Glutamatergic neuron (in vitro differentiated cells): ENCODE measurements at regions not wholly inside any gene's neighbourhood (a gene's known extent, or its start where the extent isn't known, plus 50 kb on each side); places are given as distances from the start of the nearest gene placed in this dataset.
"Not testable (repeated sequence)": the region's sequence is repeated elsewhere in the genome, so short reads cannot be mapped to it uniquely, and the experiment has no call there.

Source experiments
- DNase-seq: peaks from one replicate; pipeline ENCODE4 v3.0.0; 2022
- H3K27ac Mint-ChIP-seq: one replicate; pipeline ENCODE4 v1.8.0; 2020; ENCODE audit warnings: mild to moderate bottlenecking, mixed read lengths, inconsistent platforms; ENCODE audit not compliant: unreplicated experiment
- H3K27me3 Mint-ChIP-seq: one replicate; pipeline ENCODE4 v1.8.0; 2020; ENCODE audit warnings: mild to moderate bottlenecking, moderate library complexity, mixed read lengths, inconsistent platforms; ENCODE audit not compliant: unreplicated experiment
- H3K36me3 Mint-ChIP-seq: one replicate; pipeline ENCODE4 v1.8.0; 2020; ENCODE audit warnings: mild to moderate bottlenecking, mixed read lengths, inconsistent platforms; ENCODE audit not compliant: unreplicated experiment
- H3K4me1 Mint-ChIP-seq: one replicate; pipeline ENCODE4 v1.8.0; 2020; ENCODE audit warnings: mild to moderate bottlenecking, low read depth, mixed read lengths, inconsistent platforms; ENCODE audit not compliant: unreplicated experiment
- H3K4me3 Mint-ChIP-seq: one replicate; pipeline ENCODE4 v1.8.0; 2020; ENCODE audit warnings: mild to moderate bottlenecking, mixed read lengths, inconsistent platforms; ENCODE audit not compliant: unreplicated experiment
- H3K9me3 Mint-ChIP-seq: one replicate; pipeline ENCODE4 v1.8.0; 2020; ENCODE audit warnings: mild to moderate bottlenecking, moderate library complexity, mixed read lengths, inconsistent platforms; ENCODE audit not compliant: unreplicated experiment
- TF ChIP-seq, protein P1 (sequence below): fragments of 200-600 bp; sonication (generic); IDR thresholded peaks from one replicate; pipeline ENCODE4 v1.5.0; 2021; ENCODE audit not compliant: partially characterized antibody, unreplicated experiment

DNA sequence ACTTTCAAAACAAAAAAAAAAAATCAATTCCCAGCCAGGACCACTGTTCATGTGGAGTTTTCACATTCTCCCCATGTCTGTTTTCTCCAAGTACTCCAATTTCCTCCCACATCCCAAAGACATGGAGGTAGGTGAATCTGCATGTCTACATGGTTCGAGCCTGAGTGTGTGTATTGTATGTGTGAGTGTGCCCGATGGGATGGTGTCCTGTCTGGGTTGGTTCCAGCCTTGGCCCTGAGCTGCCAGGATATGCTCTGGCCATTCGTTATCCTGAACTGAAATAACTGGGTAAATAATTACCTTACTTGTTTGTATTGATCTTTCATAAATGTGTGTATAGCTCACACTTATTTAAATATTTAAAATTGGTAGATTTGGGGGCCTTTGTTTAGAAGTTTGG, 452.3 kb upstream of the RORB start:
- Mint-ChIP-seq H3K4me1 (no peaks in the 10 kb centered on the region), H3K4me3 (no peak overlapping the region), H3K9me3 (no peaks in the 10 kb centered on the region), H3K27ac (no peak overlapping the region), H3K27me3 (no peaks in the 10 kb centered on the region), H3K36me3 (no peaks in the 10 kb centered on the region)
- DNase-seq = no peak
- TF ChIP-seq, protein P1, sequence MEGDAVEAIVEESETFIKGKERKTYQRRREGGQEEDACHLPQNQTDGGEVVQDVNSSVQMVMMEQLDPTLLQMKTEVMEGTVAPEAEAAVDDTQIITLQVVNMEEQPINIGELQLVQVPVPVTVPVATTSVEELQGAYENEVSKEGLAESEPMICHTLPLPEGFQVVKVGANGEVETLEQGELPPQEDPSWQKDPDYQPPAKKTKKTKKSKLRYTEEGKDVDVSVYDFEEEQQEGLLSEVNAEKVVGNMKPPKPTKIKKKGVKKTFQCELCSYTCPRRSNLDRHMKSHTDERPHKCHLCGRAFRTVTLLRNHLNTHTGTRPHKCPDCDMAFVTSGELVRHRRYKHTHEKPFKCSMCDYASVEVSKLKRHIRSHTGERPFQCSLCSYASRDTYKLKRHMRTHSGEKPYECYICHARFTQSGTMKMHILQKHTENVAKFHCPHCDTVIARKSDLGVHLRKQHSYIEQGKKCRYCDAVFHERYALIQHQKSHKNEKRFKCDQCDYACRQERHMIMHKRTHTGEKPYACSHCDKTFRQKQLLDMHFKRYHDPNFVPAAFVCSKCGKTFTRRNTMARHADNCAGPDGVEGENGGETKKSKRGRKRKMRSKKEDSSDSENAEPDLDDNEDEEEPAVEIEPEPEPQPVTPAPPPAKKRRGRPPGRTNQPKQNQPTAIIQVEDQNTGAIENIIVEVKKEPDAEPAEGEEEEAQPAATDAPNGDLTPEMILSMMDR = no peak

DNA sequence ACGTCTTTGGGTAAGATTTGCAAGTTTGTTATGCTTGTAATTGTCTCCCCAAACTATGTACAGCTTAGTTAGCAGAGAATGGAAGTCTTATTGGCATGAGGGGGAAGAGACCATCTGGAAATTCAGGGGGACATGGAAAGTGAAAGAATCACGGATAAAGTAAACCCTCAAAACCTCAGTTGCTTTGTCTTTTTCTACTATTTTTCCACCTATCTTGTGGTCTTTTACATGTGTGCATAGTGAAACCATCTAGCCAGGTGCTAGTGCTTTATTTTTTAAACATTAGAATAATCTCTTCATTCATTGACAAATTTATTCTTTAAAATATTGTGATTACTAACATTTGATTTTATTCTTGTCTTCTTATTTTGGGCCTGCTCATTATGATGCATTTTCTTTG, 441.1 kb upstream of the RORB start:
- no peak for DNase-seq
- Mint-ChIP-seq H3K4me3 (no peak overlapping the region), H3K9me3 (peaks cover 3% of the 10 kb centered on the region), H3K4me1 (no peaks in the 10 kb centered on the region), H3K27me3 (peaks cover 1% of the 10 kb centered on the region), H3K27ac (no peak overlapping the region), H3K36me3 (no peaks in the 10 kb centered on the region)
- TF ChIP-seq, protein P1 = no peak

DNA sequence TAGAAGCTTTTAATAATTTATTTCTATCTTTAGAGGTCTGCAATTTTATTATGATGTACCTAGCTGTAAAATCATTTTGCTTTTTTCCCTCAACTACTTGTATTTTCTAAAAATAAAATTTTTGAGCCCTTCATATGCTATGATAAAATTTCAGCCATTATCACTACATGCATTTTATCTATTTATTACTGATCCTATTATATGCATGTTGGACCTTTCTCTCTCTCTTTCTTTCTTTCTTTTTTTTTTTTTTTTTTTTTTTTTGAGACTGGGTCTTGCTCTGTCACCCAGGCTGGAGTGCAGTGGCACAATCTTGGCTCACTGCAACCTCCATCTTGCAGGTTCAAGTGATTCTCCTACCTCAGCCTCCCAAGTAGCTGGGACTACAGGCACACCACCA, 440.1 kb upstream of the RORB start:
- H3K36me3 Mint-ChIP-seq, H3K27me3 Mint-ChIP-seq, H3K4me1 Mint-ChIP-seq, H3K4me3 Mint-ChIP-seq, H3K9me3 Mint-ChIP-seq, DNase-seq, H3K27ac Mint-ChIP-seq: not testable (repeated sequence)

DNA sequence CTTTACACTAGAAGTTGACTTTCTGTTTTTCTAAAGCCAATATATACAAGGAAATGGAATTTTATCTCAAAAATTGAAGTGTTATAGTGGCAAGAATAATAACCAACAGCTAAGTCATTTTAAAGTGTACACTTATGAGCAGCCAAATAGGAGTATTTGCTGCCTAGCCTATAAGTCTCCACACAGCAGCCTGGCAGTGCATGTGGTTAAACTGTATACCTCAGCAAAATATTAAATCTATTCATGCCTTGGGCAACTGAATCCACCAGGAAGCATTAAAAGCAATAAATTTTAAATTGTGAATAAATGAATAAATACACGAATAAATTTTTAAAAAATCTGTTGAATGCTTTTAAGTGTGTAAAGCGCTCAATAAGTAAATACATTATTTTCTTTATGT, 432.4 kb upstream of the RORB start:
- DNase-seq = no peak
- Mint-ChIP-seq H3K36me3 (no peaks in the 10 kb centered on the region), H3K27ac (no peak overlapping the region), H3K27me3 (peaks cover 2% of the 10 kb centered on the region), H3K4me3 (no peak overlapping the region), H3K9me3 (no peaks in the 10 kb centered on the region), H3K4me1 (no peaks in the 10 kb centered on the region)
- TF ChIP-seq, protein P1 = no peak

DNA sequence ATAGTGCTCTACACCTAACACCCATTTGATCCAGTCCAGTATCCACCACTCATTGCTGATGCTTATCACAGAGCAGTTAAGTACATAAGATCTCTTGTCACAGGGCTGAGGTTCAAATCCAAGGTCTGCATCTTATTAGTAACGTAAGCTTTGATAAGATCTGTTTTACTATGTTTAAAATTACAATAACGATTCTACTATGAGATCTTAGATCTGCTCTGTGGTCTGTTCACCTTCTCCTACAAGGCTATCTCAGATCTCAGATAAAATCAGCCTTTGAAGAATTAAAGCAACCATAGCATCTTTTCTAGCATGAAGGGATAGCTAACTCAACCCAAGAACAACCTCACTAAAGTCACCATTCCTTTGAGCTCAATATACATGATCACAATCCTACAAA, 431.0 kb upstream of the RORB start:
- no peaks in the 10 kb centered on the region for H3K4me1 Mint-ChIP-seq
- no peaks in the 10 kb centered on the region for H3K36me3 Mint-ChIP-seq
- no peak overlapping the region for H3K27ac Mint-ChIP-seq
- H3K4me3 Mint-ChIP-seq = no peak overlapping the region
- TF ChIP-seq, protein P1 = no peak
- H3K9me3 Mint-ChIP-seq = no peaks in the 10 kb centered on the region
- no peak for DNase-seq
- H3K27me3 Mint-ChIP-seq = peaks cover 2% of the 10 kb centered on the region

DNA sequence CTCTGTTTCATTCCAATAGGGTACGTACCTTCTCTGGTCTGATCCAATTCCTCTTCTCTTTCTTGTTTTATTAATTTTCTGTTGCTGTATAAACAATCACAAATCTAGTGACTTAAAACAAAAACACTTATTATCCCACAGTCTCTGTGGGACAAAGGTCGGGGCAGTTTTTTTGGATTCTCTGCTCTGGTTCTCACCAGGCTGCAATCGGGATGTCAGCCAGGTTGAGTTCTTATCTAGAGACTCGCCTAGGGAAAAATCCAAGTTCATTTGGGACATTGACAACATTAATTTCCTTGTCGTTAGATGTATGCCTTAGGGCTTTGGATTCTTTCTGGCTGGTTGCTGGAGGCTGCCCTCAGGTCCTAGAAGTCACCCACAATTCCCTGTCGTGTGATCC, 430.5 kb upstream of the RORB start:
- DNase-seq = no peak
- TF ChIP-seq, protein P1 = no peak
- Mint-ChIP-seq H3K36me3 (no peaks in the 10 kb centered on the region), H3K4me3 (no peak overlapping the region), H3K9me3 (peaks cover 2% of the 10 kb centered on the region), H3K4me1 (no peaks in the 10 kb centered on the region), H3K27me3 (peaks cover 2% of the 10 kb centered on the region), H3K27ac (no peak overlapping the region)
